Left lung (tissue), 4 donors: ENCODE measurements at regions not wholly inside any gene's neighbourhood (a gene's known extent, or its start where the extent isn't known, plus 50 kb on each side); places are given as distances from the start of the nearest gene placed in this dataset.
"Not testable (repeated sequence)": the region's sequence is repeated elsewhere in the genome, so short reads cannot be mapped to it uniquely, and the experiment has no call there.

Experiments used
- ATAC-seq: fragments of 200-7000 bp; cut with Tn5 transposase; one replicate; pipeline ENCODE4 v1.9.1; 2020; ENCODE audit warnings: moderate library complexity
- DNase-seq, 4 donors: peaks; one replicate each; pipeline ENCODE4 v3.0.0-alpha.2; 2013 to 2020
- H3K27ac ChIP-seq, 2 donors: fragments of 200-600 bp; sonication (generic) in 1 of 2; one replicate each; pipeline versions ENCODE4 v1.5.0 to v1.8.0; 2020 to 2021
- H3K27me3 ChIP-seq, 2 donors: fragments of 200-600 bp; sonication (generic) in 1 of 2; one replicate each; pipeline versions ENCODE4 v1.5.0 to v1.8.0; 2020 to 2021
- H3K36me3 ChIP-seq, 2 donors: fragments of 200-600 bp; sonication (generic) in 1 of 2; one replicate each; pipeline versions ENCODE4 v1.5.0 to v1.8.0; 2020 to 2021
- H3K4me1 ChIP-seq, 2 donors: fragments of 200-600 bp; one replicate each; pipeline ENCODE4 v1.8.0; 2021
- H3K4me3 ChIP-seq, 2 donors: fragments of 200-600 bp; sonication (generic) in 1 of 2; one replicate each; pipeline versions ENCODE4 v1.5.0 to v1.8.0; 2020 to 2021; ENCODE audit warnings: mild to moderate bottlenecking in 1 of 2
- H3K9me3 ChIP-seq, 2 donors: fragments of 200-600 bp; sonication (generic) in 1 of 2; one replicate each; pipeline versions ENCODE4 v1.5.0 to v1.8.0; 2020 to 2021
- intact Hi-C, 2 donors: fragments of 100-400 bp; cut with DNase I; formaldehyde crosslinking; loops; one replicate each; pipeline versions ENCODE4 v1.11.2 to v1.14.2; 2022
- TF ChIP-seq, protein P1 (sequence below), 2 donors: fragments of 200-600 bp; sonication (generic) in 1 of 2; IDR thresholded peaks; one replicate each; pipeline versions ENCODE4 v1.5.0 to v1.8.0; 2021; ENCODE audit warnings: antibody characterized with exemption in 2 of 2
- donor health status: DM: no; HTN: yes; CAD: no.
- donor health status: DM: no; HTN: no; CAD: no.

DNA sequence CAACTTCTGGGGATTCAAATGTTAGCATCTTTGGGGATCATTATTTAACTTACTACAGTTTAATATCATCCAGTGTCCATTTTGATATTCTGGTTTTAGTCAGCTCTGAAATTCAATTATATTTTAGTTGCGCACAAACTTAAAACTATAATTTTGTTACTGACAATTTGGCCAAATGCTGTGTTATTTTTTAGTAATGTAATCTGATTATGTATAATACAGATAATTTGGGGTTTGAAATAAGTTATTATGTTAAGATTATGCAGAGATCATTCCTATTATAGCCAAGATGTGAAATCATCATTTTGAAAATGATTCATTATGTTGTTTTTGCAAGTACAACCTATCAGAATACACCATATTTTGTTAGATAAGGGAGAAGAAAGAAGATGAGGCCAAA lies 706.1 kb downstream of the ROBO2 start:
- Histone ChIP-seq H3K36me3 (no peaks in the 10 kb centered on the region), H3K27me3 (no peaks in the 10 kb centered on the region), H3K9me3 (no peaks in the 10 kb centered on the region), H3K4me1 (no peaks in the 10 kb centered on the region), H3K27ac (no peak overlapping the region), H3K4me3 (no peak overlapping the region)
- TF ChIP-seq, protein P1, sequence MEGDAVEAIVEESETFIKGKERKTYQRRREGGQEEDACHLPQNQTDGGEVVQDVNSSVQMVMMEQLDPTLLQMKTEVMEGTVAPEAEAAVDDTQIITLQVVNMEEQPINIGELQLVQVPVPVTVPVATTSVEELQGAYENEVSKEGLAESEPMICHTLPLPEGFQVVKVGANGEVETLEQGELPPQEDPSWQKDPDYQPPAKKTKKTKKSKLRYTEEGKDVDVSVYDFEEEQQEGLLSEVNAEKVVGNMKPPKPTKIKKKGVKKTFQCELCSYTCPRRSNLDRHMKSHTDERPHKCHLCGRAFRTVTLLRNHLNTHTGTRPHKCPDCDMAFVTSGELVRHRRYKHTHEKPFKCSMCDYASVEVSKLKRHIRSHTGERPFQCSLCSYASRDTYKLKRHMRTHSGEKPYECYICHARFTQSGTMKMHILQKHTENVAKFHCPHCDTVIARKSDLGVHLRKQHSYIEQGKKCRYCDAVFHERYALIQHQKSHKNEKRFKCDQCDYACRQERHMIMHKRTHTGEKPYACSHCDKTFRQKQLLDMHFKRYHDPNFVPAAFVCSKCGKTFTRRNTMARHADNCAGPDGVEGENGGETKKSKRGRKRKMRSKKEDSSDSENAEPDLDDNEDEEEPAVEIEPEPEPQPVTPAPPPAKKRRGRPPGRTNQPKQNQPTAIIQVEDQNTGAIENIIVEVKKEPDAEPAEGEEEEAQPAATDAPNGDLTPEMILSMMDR (IDR thresholded peaks at IDR 0.05): no peak
- DNase-seq (no peak), ATAC-seq (no peak)
- intact Hi-C loops: no loop called here

DNA sequence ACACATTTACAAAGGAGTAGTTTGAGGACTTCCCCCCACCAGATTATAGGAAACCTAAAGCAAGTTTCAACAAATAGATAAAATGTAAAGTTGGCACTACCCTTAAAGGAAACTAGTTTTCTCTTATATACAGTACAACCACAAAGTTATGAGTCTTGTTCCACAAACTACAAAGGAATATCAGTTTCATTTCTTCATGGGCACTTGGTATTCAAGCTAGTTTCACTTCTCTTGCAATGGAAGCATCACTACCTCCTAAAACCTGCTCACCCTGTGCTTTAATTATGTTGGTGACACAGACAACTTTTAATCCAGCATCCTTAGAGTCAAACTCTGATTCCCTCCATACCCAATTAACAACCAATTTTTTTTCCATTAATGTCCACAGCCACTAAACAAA lies 707.0 kb downstream of the ROBO2 start:
- H3K36me3 ChIP-seq: no peaks in the 10 kb centered on the region
- TF ChIP-seq, protein P1 (IDR thresholded peaks at IDR 0.05): no peak
- no peaks in the 10 kb centered on the region for H3K9me3 ChIP-seq
- no peak overlapping the region for H3K27ac ChIP-seq
- intact Hi-C loops: no loop called here
- no peaks in the 10 kb centered on the region for H3K4me1 ChIP-seq
- DNase-seq (no peak), ATAC-seq (no peak)
- H3K27me3 ChIP-seq: no peaks in the 10 kb centered on the region
- no peak overlapping the region for H3K4me3 ChIP-seq

DNA sequence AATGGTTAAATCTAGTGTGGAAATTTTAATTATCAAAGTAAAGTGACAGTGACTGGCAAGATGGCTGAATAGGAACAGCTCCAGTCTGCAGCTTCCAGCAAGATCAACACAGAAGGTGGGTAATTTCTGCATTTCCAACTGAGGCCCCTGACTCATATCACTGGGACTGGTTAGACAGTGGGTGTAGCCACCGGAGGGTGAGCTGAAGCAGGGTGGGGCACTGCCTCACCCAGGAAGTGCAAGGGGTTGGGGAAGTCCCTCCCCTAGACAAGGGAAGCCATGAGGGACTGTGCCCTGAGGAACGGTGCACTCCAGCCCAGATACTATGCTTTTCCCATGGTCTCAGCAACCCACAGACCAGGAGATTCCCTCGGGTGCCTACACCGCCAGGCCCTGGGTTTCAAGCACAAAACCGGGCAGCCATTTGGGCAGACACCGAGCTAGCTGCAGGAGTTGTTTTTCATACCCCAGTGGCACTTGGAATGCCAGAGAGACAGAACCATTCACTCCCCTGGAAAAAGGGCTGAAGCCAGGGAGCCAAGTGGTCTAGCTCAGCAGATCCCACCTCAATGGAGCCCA lies 716.6 kb downstream of the ROBO2 start:
- intact Hi-C loops: not testable (repeated sequence)

DNA sequence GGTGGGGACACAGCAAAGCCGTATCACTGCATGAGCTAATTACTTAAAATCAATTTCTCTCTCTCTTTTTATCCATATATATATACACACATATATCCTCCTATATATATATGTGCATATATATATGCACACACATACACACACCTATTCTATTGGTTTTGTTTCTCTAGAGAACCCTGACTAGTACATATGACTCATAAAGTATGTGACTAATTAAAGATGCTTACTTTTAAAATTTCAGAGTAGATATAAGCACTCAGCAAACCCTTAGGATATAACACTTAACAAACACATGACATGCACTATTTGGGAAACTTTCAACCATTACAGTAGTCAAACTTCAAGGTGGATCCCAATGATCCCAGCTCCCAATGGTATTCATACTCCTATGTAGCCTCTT lies 732.6 kb downstream of the ROBO2 start:
- Histone ChIP-seq H3K27ac (no peak overlapping the region), H3K9me3 (peaks cover 0 to 3% of the 10 kb centered on the region in 2 donors), H3K4me3 (no peak overlapping the region), H3K27me3 (no peaks in the 10 kb centered on the region), H3K36me3 (no peaks in the 10 kb centered on the region), H3K4me1 (no peaks in the 10 kb centered on the region)
- DNase-seq: no peak
- intact Hi-C loops: no loop called here
- ATAC-seq: no peak
- TF ChIP-seq, protein P1 (IDR thresholded peaks at IDR 0.05): no peak

More for the DNA sequence above, 716.6 kb downstream of the ROBO2 start:
- not testable (repeated sequence) for H3K4me3 ChIP-seq, H3K27me3 ChIP-seq, H3K27ac ChIP-seq, ATAC-seq, H3K36me3 ChIP-seq, H3K4me1 ChIP-seq
- DNase-seq: peak in 1 of 4 donors; percentile 45
- H3K9me3 ChIP-seq: peaks cover 0 to 37% of the 10 kb centered on the region in 2 donors

DNA sequence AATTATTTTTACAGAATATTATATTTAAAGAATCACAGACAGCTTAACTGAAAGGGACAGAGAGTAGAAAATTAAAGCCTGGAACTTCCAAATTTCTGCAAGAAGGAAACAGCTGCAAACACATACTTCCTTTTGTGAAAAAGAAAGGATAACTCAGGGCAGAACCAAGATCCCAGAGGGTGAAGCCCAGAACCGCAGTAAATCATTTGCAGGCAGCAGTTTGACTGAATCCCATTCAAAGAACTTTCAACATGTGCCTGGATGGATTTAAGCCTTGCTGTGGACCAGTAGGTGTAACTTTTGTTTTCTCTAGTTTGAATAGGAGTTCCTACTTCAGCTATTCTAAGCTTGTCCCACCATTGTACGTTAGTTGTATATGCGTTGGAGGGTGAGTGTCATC lies 733.2 kb downstream of the ROBO2 start:
- DNase-seq (no peak), ATAC-seq (no peak)
- peaks cover 0 to 3% of the 10 kb centered on the region in 2 donors for H3K9me3 ChIP-seq
- no peaks in the 10 kb centered on the region for H3K27me3 ChIP-seq
- no peaks in the 10 kb centered on the region for H3K36me3 ChIP-seq
- H3K4me1 ChIP-seq: no peaks in the 10 kb centered on the region
- intact Hi-C loops: no loop called here
- TF ChIP-seq, protein P1 (IDR thresholded peaks at IDR 0.05): no peak
- H3K27ac ChIP-seq: no peak overlapping the region
- no peak overlapping the region for H3K4me3 ChIP-seq
